Kidney glomerular epithelial cell (primary cell): ENCODE measurements at regions not wholly inside any gene's neighbourhood (a gene's known extent, or its start where the extent isn't known, plus 50 kb on each side); places are given as distances from the start of the nearest gene placed in this dataset.

Source experiments
- DNase-seq: peaks from one replicate; lab custom pipeline; 2025; lab: John Stamatoyannopoulos, UW

DNA sequence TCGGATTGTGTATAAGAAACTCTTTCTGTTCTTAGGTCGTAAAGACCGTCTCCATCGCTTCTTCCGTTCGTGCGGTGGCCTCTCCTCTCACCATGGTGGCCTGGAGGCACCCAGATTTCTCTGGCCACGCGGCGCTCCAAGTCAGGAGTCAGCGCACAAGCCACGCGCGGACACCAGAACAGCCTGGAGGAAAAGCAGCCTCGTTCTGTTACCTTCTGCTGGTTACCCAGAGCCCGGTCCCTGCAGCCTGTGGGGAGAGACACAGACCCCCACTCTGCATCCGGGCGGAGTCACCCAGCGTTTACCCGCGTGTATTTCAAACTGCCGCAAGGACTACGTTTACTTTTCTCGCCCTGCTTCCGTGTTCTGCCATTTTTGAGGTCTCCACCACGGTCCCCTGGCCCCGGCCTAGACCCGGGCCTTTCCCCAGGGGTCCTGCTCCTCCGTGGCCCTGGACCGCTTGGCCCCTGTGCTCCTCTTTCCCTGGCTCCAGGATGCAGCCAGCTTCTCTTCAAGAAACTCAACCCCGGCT is 776.1 kb downstream of the BRD1 start:
- no peak for DNase-seq

DNA sequence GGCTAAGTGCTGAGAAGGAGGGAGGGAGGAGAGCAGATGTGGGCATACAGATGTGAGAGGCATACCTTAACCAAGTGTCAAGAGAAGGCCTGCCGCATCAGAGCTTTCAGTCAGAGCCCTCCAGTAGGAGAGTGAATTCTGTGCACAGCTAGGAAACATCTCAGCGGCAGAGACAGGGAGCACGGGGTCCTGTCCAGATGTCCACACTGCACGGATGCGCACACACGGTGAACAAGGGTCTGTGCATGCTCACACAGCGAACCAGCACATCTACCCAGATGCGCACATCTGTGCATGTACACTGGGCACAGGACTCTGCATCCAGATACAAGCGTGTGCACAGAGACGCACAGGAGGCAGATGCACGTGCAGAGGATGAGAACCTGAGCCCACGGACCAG is 778.0 kb downstream of the BRD1 start:
- no peak for DNase-seq

DNA sequence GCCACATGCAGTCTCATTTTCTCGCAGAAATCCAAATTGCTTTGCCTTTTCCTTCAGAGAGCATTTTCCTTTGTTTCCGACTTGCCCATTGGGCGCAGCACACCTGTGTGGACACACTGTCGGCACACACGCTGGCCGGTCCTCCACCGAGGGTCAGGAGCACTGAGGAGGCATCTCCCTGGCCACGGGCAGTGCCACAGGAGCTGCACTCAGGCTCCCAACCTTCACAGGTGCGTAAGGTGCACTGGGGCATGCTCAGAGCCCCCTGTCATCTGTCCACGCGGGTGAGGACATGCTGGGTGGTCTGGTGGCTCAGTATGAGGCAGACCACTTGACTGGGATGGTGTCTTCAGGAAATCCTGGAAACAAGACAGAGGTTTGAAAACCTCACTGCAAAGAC is 779.1 kb downstream of the BRD1 start:
- no peak for DNase-seq

DNA sequence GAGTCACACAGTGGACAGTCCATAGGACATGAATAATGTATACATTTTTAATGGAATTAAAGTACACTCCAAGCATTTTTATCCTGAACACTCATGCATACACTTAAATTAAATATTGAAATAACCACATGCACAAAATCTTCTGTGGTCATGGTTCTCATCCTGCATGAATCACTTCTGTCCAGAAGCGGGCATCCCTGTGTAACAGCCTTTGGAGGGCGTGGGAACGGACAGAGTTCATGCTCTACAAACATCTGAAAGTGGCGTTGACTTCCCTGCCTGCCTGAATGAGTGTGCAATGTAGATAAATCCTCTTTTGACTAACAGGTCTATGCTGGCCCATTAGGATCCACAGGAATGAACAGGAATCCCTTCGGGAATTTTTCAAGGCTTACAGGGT is 780.2 kb downstream of the BRD1 start:
- no peak for DNase-seq

DNA sequence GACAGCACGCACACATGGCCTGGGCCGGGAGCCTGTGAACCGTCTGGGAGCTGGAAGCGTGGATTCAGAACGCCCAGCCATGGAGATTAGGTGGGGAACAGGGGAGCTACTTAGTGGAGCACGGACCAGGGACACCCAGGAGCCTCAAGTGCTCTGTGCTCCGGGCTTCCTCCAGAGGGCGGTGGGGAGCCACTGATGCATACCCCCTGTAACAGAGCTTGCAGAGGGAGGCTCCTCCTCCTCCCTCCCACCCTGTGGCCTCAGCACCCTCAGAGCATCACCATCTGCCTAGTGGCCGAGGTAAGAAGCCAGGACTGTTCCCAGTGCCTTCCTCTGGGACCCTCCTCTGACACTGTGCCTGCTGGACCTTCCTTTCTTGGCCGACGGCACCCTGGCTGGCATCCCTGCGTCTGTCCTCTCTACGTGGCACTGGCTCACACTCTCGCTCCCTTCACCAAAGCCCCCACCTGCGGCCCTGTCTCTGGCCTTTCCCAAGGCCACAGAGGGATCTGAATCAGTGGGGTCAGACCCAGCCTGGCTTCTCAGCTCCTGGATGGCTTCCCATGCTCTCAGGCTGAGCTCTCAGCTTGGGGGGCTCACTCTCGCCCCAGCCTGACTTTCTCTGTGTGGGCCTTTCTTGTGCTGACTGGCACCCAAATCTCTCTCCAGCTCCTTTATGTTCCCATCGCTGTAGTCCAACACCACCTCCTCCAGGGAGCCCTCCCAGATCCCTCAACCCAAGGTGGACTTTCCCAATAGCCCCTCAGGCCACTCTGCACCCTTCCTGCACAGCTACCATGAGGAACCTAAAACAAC is 780.9 kb downstream of the BRD1 start:
- no peak for DNase-seq

DNA sequence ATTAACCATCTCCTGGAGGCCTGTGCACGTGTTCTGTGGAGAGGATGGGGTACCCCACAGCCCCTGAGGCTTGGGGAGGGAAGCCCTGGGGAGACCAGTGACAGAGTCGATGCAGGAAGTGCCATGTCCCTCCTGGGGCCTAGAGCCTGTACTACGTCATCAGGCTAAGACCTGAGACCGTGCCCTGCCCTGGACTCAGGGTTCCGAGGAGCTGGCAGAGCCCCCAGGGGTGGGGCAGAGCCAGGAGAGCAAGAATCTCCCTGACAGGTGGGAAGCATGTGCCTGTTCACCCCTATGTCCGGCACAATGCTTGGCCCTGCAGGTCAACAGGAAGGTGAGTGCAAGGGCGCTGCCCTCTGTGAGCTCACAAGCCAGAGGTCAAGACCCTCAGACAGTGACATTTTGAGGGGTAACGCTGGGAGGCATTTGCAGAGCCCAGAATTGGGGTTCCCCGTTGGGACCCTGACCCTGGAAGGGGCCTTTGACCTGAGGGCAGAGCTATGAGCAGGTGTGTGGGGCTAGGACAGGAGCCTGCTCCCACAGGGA is 781.6 kb downstream of the BRD1 start:
- DNase-seq: no peak

DNA sequence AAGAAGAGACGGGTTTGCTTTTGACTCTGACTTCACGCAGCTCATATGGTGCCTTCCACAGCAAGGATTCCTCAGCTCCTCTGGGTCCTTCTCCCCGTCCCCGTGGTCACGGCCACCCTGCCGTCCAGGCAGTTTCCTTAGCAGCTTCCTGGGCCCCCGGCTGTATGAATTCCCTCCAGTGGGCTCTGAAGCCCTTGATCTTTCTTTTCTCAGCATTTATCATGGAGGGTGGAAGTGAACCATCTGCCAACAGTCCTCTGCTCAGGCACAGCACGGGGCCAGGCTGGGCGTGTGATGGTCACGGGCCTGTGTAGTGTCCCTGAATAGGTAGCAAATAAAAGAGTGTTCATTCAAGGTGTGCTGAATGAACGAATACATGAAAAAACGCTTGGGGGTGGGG is 782.4 kb downstream of the BRD1 start:
- no peak for DNase-seq

DNA sequence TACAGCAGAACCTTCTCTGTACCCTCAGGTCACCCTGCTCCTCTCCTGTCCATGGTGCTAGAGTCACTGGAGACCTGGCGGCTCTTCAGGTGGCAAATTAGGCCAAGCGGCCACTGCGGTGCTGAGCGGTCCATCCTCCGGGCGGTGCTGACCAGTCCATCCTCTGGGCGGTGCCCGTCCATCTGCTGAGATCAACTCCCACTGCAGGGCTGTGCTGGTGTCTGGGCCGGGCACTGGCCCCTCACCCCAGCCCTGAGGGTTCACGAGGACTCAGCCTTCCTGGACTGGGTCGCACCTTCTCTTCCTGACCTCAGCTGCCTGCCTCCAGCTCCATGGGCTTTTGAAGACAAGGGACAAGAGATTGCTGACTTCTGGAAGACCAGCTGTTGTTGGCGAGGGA is 782.9 kb downstream of the BRD1 start:
- no peak for DNase-seq

DNA sequence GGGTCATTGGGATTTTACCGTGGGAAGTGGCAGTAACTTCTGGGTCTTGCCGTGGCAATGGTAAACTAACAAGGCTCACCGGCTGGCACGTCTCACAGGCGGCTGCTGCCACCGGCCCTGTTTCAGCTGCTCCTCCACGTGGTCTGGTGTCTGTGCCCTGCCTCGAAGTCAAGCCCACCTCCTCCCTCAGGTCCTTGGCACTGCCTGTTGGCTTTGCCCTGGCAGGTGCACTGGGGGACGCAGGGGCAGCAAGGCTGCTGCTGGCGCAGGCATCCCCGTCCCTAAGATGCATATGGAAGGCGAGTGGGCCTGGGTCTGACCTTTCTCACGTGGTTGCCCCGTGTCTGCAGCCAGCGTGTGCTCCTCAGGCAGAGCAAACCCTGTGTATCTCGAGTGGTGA is 783.6 kb downstream of the BRD1 start:
- no peak for DNase-seq

DNA sequence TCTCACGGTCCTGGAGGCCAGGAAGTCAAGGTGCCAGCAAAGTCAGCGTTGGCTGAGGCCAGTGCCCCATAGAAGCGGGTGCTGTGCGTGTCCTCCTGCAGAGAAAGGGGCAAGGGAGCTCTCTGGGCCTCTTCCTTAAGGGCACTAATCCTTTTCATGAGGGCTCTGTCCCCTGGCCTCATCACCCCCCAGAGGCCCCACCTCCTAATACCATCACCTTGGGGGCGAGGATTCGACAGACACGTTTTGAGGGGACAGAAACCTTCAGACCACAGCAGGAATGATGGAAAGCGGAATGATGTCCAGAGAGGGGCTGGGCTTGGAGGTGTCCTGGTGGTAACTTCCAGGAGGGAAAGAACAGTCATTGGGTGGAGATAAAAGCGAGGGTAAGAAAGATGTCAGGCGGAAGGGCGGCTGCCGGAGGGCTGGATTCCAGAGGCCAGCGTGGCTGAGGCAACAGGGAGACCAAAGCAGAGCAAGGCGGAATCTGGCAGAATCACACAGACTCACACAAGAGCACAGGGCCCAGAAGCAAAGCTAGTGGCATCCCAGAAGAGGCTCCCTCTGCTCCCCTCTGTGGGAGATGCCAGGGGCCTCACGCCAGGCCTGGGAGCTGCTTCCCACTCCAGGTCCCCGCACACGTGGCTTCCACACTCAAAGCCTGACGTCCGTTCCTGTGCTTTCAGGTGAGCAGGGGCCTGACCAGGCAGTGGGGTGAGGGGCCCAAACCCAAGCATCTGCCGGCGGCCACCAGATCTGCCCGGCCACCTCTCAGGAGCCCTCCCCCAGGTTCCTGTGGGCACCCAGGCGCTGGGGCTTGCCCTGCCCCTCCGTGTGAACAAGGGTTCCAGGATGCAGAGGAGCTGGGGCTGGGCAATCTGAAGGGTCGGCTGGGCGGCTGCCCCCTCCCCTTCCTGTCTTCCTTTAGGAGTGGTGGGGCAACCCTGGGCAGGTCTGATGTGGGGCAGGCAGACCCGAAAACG is 784.5 kb downstream of the BRD1 start:
- DNase-seq: no peak

DNA sequence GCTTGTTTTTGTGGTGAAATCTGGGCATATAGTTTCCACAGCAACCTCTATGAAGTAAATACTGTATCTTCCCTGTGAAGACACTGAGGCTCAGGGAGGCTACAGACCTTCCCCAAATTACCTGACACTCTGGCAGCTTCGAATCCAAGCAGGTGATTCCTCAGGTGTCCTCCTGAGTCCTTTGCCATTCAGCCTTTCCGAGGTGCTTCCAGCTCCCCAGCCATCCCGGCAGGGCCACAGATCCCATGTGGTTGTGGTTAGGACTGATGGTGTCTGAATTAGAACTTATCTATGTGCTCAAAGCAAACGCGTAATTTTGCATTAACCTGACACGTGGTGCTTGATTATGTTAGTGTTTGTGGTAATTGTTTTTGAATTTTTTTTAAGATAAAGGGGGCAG is 785.6 kb downstream of the BRD1 start:
- DNase-seq: no peak

DNA sequence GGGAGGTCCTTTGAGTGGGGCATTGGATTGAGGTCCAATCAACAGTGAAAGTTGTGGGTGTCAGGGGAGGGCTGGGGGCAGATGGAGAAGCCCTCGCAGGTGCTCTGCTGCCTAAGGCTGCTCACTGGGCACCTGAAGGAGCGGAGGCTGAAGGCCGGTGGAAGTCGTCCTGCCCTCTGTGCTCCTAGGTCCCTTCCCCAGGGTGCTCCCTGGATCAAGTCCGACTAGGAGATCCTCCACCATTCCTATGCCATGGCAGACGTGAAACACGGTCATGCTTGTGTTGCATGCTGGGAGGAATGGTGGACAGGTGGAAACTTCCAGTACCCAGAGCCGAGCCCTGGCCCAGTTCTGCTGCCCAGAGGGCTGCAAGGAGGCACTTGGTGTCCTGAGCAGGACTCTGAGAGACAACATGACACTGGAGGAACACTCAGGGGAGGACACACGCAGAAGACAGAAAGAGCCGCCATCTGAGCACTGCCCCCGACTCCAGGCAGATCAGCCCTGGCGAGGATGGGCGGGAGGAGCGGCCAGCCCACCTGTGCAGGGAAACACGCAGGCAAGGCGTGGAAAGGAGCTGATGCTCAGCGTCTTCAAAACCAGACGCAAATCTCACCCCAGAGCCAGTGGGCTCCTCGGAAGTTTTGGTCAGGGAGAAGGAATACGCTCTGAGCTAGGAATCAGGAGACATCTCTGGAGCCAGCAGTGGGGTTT is 786.8 kb downstream of the BRD1 start:
- DNase-seq: no peak

DNA sequence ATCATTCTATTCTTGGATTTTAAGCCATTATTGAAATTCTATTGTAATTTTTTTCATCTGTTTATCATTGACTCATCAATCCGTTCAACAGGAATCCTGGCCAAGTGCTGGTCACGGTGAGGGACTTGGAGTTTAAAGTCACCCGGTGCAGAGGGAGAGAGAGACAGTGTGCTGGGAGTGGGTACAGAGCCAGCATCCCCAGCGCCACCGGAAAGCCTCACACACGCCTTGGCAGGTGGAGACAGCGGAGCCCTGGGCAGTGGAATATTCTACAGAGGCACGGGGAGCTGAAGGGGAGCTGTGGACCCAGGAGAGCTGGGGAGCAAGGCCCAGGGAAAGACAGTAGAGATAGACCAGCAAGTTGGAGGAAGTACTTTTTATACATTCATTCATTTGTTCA is 787.6 kb downstream of the BRD1 start:
- DNase-seq: no peak

DNA sequence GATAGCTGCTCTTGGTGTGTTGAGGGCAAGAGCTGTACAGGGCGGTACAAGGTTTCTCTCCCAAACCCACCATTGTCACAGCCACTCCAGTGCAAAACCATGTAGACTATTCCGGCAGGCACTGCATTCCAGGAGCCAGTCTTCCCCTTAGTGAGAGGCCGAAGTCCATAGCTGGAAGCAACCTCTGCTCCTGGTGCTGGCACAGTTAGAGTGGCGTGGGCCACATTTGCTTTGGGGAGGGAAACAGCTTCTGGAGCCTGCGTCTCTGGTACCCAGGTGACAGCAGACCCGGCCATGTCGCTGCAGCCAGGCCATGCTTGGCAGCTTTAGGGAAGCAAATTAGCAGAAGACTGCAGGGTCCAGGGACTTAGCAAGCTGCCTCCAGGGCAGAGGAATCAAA is 788.0 kb downstream of the BRD1 start:
- no peak for DNase-seq

DNA sequence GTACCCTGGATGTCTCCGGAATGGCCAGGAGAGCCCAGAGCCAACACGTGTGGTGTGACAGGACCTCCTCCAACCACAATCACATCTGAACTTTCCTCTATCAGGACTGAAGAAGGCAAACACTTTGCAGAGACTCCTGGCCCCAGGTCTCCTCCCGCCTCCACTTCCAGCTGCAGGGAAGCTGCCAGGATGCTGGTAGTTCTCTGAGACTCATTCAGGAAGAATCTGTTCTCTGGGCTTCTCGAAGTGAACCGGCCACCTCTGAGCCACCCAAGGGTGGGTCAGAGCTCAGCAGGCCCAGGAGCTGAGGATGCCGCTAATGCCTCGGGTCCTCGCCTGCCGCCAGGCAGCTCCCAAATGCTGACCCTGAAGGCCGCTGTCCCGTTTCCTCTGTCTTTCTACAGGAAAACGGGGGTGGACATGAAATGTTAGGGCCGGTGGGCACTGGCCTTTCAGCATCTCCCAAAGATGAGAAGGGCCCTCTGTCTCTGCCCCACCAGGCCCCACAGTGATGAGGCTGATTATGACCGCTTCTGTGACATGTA is 789.9 kb downstream of the BRD1 start:
- no peak for DNase-seq

DNA sequence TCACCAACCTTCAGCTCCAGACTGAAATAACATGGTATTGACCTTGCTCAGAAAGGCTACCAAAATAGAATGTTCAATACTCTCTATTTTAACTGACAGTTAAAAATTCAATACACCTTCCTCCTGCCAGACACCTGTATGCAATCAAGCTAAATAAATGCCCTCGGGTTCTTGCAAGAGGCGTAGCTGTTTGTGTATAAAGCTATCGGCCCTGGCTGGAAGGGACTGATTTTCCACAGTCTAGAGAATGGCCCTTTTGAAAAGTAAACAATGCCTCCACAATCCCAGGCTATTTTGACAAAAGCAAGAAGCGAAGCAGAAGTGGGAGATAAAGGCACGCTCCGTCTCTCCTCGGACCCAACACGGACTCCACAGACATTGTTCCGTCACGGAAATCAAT is 791.2 kb downstream of the BRD1 start:
- DNase-seq: no peak

DNA sequence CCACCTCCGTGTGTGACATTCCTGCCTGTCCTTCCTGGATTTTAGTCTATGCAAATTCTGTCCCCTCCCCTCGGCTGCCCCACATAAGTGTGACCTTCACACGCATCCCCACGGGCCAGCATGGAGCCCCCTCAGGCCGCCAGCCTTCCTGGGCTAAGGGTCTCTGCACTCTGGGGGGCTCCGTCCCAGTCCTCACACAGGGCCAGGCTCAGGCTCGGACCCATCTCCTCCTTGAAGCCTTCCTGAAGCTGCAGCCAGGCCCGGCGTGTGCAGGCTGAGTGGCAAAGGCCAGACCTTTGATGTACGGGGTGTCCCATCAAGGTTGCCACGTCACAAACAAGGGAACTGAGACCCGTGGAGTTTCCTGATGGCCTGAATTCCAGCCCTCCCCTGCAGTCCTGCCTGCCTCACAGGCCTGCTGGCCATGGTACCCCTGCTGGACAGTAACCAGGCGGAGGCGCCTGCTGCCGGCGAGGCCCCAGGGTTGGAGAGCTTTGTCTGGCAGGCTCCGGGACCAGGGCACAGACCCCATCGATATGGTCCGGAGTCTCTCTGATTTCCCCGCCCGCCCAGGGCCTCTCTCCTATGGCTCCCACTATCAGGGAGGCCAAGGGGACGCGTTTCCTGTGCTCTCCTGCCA is 791.7 kb downstream of the BRD1 start:
- DNase-seq: no peak

DNA sequence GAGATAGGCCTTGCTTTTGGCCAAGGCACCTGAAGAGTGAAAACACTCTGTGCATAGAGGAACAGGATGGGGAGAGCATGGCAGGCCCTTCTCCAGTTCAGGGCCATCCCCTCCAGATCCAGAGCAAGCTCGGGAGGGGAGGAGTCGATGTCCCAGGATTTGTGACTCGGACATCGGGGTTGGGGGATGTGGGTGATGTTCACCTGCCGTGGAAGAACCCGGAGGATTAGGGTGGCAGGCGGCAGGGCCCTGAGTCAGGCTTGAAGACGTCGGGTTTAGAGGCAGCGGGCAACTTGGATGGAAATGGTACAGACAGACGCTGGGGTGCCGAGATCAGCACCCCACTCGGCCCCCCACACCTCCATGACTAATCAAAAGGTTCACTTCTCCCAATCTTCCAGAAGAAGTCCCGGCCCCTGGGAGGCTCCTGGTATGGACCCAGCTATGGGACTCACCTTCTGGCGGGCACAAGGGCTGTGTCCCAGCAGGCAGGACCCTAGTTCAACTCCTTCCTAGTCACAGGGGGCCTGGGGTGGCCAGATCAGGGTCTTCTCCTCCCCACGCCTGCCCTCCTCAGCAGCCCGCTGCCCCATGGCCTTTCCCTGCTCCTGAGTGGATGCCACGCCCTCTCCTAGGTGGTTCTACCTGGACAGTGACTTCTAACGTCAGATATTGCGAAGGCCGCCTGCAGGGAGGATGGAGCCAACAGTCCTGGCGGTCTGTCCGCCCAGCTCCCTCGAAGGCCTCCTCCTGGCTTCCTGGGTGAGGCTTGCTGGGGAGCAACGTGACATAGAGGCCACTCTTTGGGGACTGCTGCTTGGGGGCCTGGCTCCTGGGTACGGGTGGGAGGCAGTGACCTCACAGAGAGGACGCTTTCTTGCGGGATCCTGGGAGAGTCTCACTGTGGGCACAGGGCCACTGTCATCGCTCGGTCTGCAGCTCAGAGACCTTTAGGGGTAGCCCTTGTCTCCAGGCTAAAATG is 792.5 kb downstream of the BRD1 start:
- no peak for DNase-seq

DNA sequence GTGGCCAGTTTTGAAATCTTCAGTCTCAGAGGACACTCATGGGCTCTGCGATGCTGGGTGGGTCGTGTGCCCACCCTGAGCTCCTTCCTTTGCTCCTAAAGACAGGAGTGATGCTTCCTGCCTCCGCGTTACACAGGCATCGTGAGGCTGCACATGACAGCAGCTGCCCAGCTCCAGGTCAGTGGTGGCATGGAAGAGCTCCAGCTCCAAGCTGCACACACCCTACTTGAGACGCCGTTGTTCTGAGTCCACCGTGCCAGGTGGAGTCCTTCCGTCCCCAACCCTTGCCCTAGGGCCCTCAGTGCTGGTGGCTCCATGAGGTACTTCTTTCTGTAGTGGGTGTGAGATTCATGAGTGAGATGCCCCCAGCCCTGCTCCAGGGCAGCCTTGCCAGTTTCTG is 794.1 kb downstream of the BRD1 start:
- no peak for DNase-seq

DNA sequence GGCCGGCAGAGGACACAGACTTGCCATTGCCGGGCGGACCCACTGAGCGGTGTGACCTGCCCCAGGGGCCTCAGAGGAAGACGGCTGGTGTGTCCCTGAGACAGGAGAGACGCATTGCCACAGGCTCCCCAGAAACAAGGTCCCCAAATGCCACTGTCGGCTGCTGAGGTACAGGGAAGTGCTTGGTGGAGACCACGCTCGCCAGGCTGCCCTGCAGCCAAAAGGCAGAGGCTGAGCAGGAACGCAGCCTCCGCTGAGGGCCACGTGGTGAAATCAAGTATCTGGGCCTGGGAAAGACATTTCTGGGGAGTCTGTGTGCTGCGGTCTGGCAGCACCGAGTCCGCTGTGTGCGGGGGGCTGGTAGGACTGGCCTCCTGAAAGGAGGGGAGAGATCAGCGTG is 794.9 kb downstream of the BRD1 start:
- no peak for DNase-seq
